Mesenchymal stem cell (in vitro differentiated cells and primary cell): ENCODE measurements at regions not wholly inside any gene's neighbourhood (a gene's known extent, or its start where the extent isn't known, plus 50 kb on each side); places are given as distances from the start of the nearest gene placed in this dataset.
"Not testable (repeated sequence)": the region's sequence is repeated elsewhere in the genome, so short reads cannot be mapped to it uniquely, and the experiment has no call there.

Source experiments
- DNase-seq: peaks from one replicate; pipeline ENCODE4 v3.0.0-alpha.2; 2013
- H2AFZ ChIP-seq: one replicate; pipeline ENCODE4 v1.6.1; 2013; ENCODE audit warnings: low read depth, mild to moderate bottlenecking, control low read depth, inconsistent platforms, low read length, moderate library complexity
- H2AK5ac ChIP-seq: 2 replicates; pipeline ENCODE4 v1.6.1; 2013; ENCODE audit warnings: low read length, moderate library complexity, mild to moderate bottlenecking, inconsistent platforms; ENCODE audit not compliant: severe bottlenecking
- H2BK120ac ChIP-seq: one replicate; pipeline ENCODE4 v1.6.1; 2013; ENCODE audit warnings: low read depth, mild to moderate bottlenecking, inconsistent platforms, low read length, moderate library complexity
- H2BK12ac ChIP-seq, 2 experiments: one replicate each; pipeline ENCODE4 v1.6.1; 2013; ENCODE audit warnings: inconsistent platforms in 2 of 2, low read length in 2 of 2, mild to moderate bottlenecking in 2 of 2, moderate library complexity in 2 of 2, control low read depth in 1 of 2
- H2BK15ac ChIP-seq: one replicate; pipeline ENCODE4 v1.6.1; 2013; ENCODE audit warnings: mild to moderate bottlenecking, low read depth, inconsistent platforms; ENCODE audit not compliant: poor library complexity, severe bottlenecking
- H2BK5ac ChIP-seq: 2 replicates; pipeline ENCODE4 v1.6.1; 2013; ENCODE audit warnings: low read depth, mild to moderate bottlenecking, low read length, control low read depth, inconsistent platforms; ENCODE audit not compliant: poor library complexity, severe bottlenecking
- H3K14ac ChIP-seq, 2 experiments: one replicate each; pipeline ENCODE4 v1.6.1; 2013; ENCODE audit warnings: inconsistent platforms in 2 of 2, low read length in 2 of 2, control low read depth in 1 of 2, mild to moderate bottlenecking in 1 of 2, moderate library complexity in 1 of 2
- H3K18ac ChIP-seq, 2 experiments: one replicate each; pipeline ENCODE4 v1.6.1; 2013; ENCODE audit warnings: inconsistent platforms in 2 of 2, low read length in 2 of 2, control low read depth in 1 of 2, low read depth in 1 of 2, mild to moderate bottlenecking in 1 of 2
- H3K23ac ChIP-seq, 2 experiments: one replicate each; pipeline ENCODE4 v1.6.1; 2013; ENCODE audit warnings: inconsistent platforms in 2 of 2, low read length in 2 of 2, mild to moderate bottlenecking in 2 of 2, moderate library complexity in 2 of 2, control low read depth in 1 of 2
- H3K27ac ChIP-seq: 2 replicates; pipeline ENCODE4 v1.5.1; 2013; ENCODE audit warnings: mild to moderate bottlenecking, moderate library complexity, low read length, control low read depth, inconsistent platforms; ENCODE audit not compliant: poor library complexity, severe bottlenecking
- H3K27me3 ChIP-seq, 2 experiments: 2 replicates each; pipeline versions ENCODE4 v1.6.1 to v1.7.0; 2013; ENCODE audit warnings: low read length in 2 of 2, mild to moderate bottlenecking in 2 of 2, moderate library complexity in 2 of 2, control low read depth in 1 of 2, inconsistent platforms in 1 of 2; ENCODE audit not compliant: control insufficient read depth in 1 of 2, insufficient read depth in 1 of 2
- H3K36me3 ChIP-seq, 2 experiments: 2 replicates each; pipeline versions ENCODE4 v1.6.1 to v1.7.0; 2013; ENCODE audit warnings: low read length in 2 of 2, control low read depth in 1 of 2, inconsistent platforms in 1 of 2, low read depth in 1 of 2, mild to moderate bottlenecking in 1 of 2; ENCODE audit not compliant: insufficient read depth in 2 of 2, control insufficient read depth in 1 of 2
- H3K4ac ChIP-seq, 2 experiments: one replicate each; pipeline ENCODE4 v1.6.1; 2013; ENCODE audit warnings: inconsistent platforms in 2 of 2, low read length in 2 of 2, mild to moderate bottlenecking in 2 of 2, moderate library complexity in 2 of 2, control low read depth in 1 of 2, low read depth in 1 of 2
- H3K4me1 ChIP-seq: 2 replicates; pipeline ENCODE4 v1.6.1; 2013; ENCODE audit warnings: low read depth, low read length, control low read depth; ENCODE audit not compliant: control insufficient read depth, insufficient read depth
- H3K4me2 ChIP-seq: 2 replicates; pipeline ENCODE4 v1.6.1; 2013; ENCODE audit warnings: low read length, mild to moderate bottlenecking, inconsistent platforms; ENCODE audit not compliant: poor library complexity, severe bottlenecking
- H3K4me3 ChIP-seq, 2 experiments: 2 replicates each; pipeline versions ENCODE4 v1.5.1 to v1.7.0; 2013; ENCODE audit warnings: low read length in 2 of 2, mild to moderate bottlenecking in 2 of 2, control low read depth in 1 of 2, low read depth in 1 of 2; ENCODE audit not compliant: insufficient read depth in 1 of 2
- H3K79me1 ChIP-seq: replicated peaks from 2 replicates; pipeline ENCODE4 v1.6.1; 2013; ENCODE audit warnings: mild to moderate bottlenecking, control low read depth, low read length, inconsistent platforms; ENCODE audit not compliant: poor library complexity, severe bottlenecking
- H3K9ac ChIP-seq: 2 replicates; pipeline ENCODE4 v1.7.0; 2013; ENCODE audit warnings: mild to moderate bottlenecking, low read length, moderate library complexity
- H3K9me3 ChIP-seq: 2 replicates; pipeline ENCODE4 v1.7.0; 2013; ENCODE audit warnings: mild to moderate bottlenecking, low read length; ENCODE audit not compliant: control insufficient read depth
- H4K8ac ChIP-seq: one replicate; pipeline ENCODE4 v1.6.1; 2013; ENCODE audit warnings: inconsistent platforms, mild to moderate bottlenecking, low read length, moderate library complexity
- H4K91ac ChIP-seq: one replicate; pipeline ENCODE4 v1.6.1; 2013; ENCODE audit warnings: mild to moderate bottlenecking, low read length, inconsistent platforms
- WGBS: methylation state at CpG from one replicate; pipeline ENCODE4 v1.1.7; 2013; ENCODE audit warnings: mixed read lengths; 5-methylcytosine and 5-hydroxymethylcytosine counted together

- DNase-seq, H4K8ac ChIP-seq, H2BK15ac ChIP-seq, H2BK120ac ChIP-seq, H3K9ac ChIP-seq, H3K79me1 ChIP-seq, H4K91ac ChIP-seq, H2BK5ac ChIP-seq, H3K18ac ChIP-seq, H3K36me3 ChIP-seq, H3K9me3 ChIP-seq, H3K14ac ChIP-seq, H3K23ac ChIP-seq, H3K4me3 ChIP-seq, H3K4ac ChIP-seq, H3K27ac ChIP-seq, H2BK12ac ChIP-seq, H2AK5ac ChIP-seq, H3K4me1 ChIP-seq, H2AFZ ChIP-seq, H3K4me2 ChIP-seq, H3K27me3 ChIP-seq: not testable (repeated sequence)
- WGBS, result 100% methylated on average over 1 of the region's 1 CpG
Measured at GRCh38 chr7:81247364-81247763, 328.5 kb upstream of the SEMA3C start.

GRCh38 chr7:81245353-81245752 lies 326.5 kb upstream of the SEMA3C start:
- Histone ChIP-seq H3K4me1 (no peaks in the 10 kb centered on the region), H3K27ac (no peak overlapping the region), H3K36me3 (no peaks in the 10 kb centered on the region), H3K9me3 (no peaks in the 10 kb centered on the region), H3K4me3 (no peak overlapping the region), H4K91ac (no peak overlapping the region), H2AK5ac (no peak overlapping the region), H3K14ac (no peak overlapping the region), H2BK12ac (no peak overlapping the region), H3K4me2 (no peak overlapping the region), H3K18ac (no peak overlapping the region), H2BK120ac (no peak overlapping the region), H2BK15ac (no peak overlapping the region), H2BK5ac (no peak overlapping the region), H2AFZ (no peak overlapping the region), H3K9ac (no peak overlapping the region), H3K27me3 (no peaks in the 10 kb centered on the region), H4K8ac (no peak overlapping the region), H3K4ac (no peak overlapping the region), H3K23ac (no peak overlapping the region), H3K79me1 (no peaks in the 10 kb centered on the region)
- DNase-seq, result no peak
- 76% methylated on average over 4 of the region's 4 CpGs for WGBS

DNA sequence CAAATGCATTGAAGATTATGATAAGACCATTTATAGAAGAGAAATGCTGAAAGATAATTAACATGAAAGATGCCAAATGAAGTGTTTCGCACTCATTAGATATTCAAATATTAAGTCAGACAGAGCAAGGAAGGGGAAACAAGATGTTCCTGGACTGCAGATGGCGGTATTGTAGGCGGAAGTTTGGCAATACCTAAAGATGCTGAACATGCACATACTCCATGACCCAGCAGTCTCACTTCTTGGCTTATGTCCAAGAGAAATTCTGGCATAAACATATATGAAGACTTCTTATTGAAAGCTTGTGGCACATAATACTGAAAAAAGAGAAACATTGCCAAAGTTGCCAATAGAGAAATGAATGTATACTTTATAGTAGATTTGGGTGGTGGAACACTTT lies 325.4 kb upstream of the SEMA3C start:
- Histone ChIP-seq H3K4me2 (no peak overlapping the region), H3K9me3 (no peaks in the 10 kb centered on the region), H3K4me1 (no peaks in the 10 kb centered on the region), H2AFZ (no peak overlapping the region), H4K91ac (no peak overlapping the region), H3K27ac (no peak overlapping the region), H2AK5ac (no peak overlapping the region), H3K4me3 (no peak overlapping the region), H3K9ac (no peak overlapping the region), H3K79me1 (no peaks in the 10 kb centered on the region), H3K23ac (no peak overlapping the region), H3K14ac (no peak overlapping the region), H3K18ac (no peak overlapping the region), H3K36me3 (no peaks in the 10 kb centered on the region), H3K27me3 (no peaks in the 10 kb centered on the region), H3K4ac (no peak overlapping the region), H2BK5ac (no peak overlapping the region), H2BK120ac (no peak overlapping the region), H2BK15ac (no peak overlapping the region), H2BK12ac (no peak overlapping the region), H4K8ac (no peak overlapping the region)
- 95% methylated on average over 3 of the region's 3 CpGs for WGBS
- DNase-seq, result peak; percentile 10

DNA sequence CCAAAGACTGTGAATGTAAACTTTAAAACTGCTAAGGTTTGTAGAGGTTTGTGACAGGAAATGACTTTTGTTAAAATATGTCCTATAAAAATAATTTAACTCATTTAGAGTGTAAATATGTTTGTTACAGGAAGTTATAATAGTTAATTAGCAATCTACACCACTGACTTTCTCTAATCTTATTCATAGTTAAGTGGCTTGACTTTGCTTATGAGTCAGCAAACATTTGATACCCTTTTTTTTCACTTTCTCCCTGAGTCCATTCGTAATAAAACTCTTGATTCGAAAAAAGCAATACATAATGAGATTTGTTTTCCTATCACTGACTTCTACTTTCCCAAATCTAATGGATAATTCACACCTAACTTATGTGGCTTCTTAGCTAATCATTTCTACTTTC lies 317.7 kb upstream of the SEMA3C start:
- Histone ChIP-seq H3K9ac (no peak overlapping the region), H3K14ac (no peak overlapping the region), H3K4me2 (no peak overlapping the region), H3K27ac (no peak overlapping the region), H3K4me3 (no peak overlapping the region), H4K91ac (no peak overlapping the region), H2AFZ (no peak overlapping the region), H4K8ac (no peak overlapping the region), H2AK5ac (no peak overlapping the region), H3K18ac (no peak overlapping the region), H2BK15ac (no peak overlapping the region), H3K23ac (no peak overlapping the region), H3K9me3 (no peaks in the 10 kb centered on the region), H3K27me3 (no peaks in the 10 kb centered on the region), H3K36me3 (peaks cover 0 to 5% of the 10 kb centered on the region in 2 experiments), H3K79me1 (no peaks in the 10 kb centered on the region), H3K4ac (no peak overlapping the region), H2BK12ac (no peak overlapping the region), H3K4me1 (peaks cover 1% of the 10 kb centered on the region), H2BK120ac (no peak overlapping the region), H2BK5ac (no peak overlapping the region)
- no peak for DNase-seq
- 86% methylated on average over 2 of the region's 2 CpGs for WGBS
